NOMO-1 (cell line): ENCODE measurements at regions not wholly inside any gene's neighbourhood (a gene's known extent, or its start where the extent isn't known, plus 50 kb on each side); places are given as distances from the start of the nearest gene placed in this dataset.

ENCODE experiments used
- DNase-seq, 2 experiments: peaks; one replicate each; lab custom pipeline; 2025; ENCODE audit not compliant: unreplicated experiment in 2 of 2; lab: John Stamatoyannopoulos, UW

GRCh38 chr7:3192669-3193068, 108.4 kb upstream of the SDK1 start:
- no peak for DNase-seq

- no peak for DNase-seq
Observed at GRCh38 chr7:3193379-3194120, 107.5 kb upstream of the SDK1 start.

- DNase-seq, result no peak
Observed at GRCh38 chr7:3194501-3195141, 106.4 kb upstream of the SDK1 start.

GRCh38 chr7:3195160-3195559, 105.9 kb upstream of the SDK1 start:
- DNase-seq, result no peak

GRCh38 chr7:3196629-3197400, 104.2 kb upstream of the SDK1 start:
- DNase-seq, result no peak

- DNase-seq, result no peak
Observed at GRCh38 chr7:3197567-3198213, 103.4 kb upstream of the SDK1 start.

- peak in 1 of 2 experiments; percentile 14 for DNase-seq
Observed at GRCh38 chr7:3198316-3198715, 102.7 kb upstream of the SDK1 start.

- no peak for DNase-seq
Observed at GRCh38 chr7:3200504-3200903, 100.5 kb upstream of the SDK1 start.

GRCh38 chr7:3201306-3201705, 99.7 kb upstream of the SDK1 start:
- DNase-seq, result no peak

- DNase-seq, result no peak
Observed at GRCh38 chr7:3201937-3202710, 98.9 kb upstream of the SDK1 start.

- no peak for DNase-seq
Observed at GRCh38 chr7:3204526-3204925, 96.5 kb upstream of the SDK1 start.

- no peak for DNase-seq
Observed at GRCh38 chr7:3206101-3206500, 95.0 kb upstream of the SDK1 start.

GRCh38 chr7:3206771-3207191, 94.3 kb upstream of the SDK1 start:
- no peak for DNase-seq

GRCh38 chr7:3207387-3207902, 93.6 kb upstream of the SDK1 start:
- no peak for DNase-seq

- DNase-seq, result no peak
Observed at GRCh38 chr7:3210531-3210930, 90.5 kb upstream of the SDK1 start.

GRCh38 chr7:3214090-3214413, 87.0 kb upstream of the SDK1 start:
- DNase-seq, result no peak

- DNase-seq, result no peak
Observed at GRCh38 chr7:3215624-3216585, 85.1 kb upstream of the SDK1 start.

- DNase-seq, result no peak
Observed at GRCh38 chr7:3217166-3217565, 83.9 kb upstream of the SDK1 start.
